ENCODE measurements at regions not wholly inside any gene's neighbourhood (a gene's known extent, or its start where the extent isn't known, plus 50 kb on each side); places are given as distances from the start of the nearest gene placed in this dataset.

GRCh38 chr9:20208226-20208625 lies 414.1 kb downstream of the MLLT3 start:
- TF ChIP-seq CTCF (IDR thresholded peaks at IDR 0.05) (no peak), ZFX (IDR thresholded peaks at IDR 0.05; ENCODE audit: borderline replicate concordance) (no peak)

All from 22Rv1 (cell line).